Osteoblast (primary cell): ENCODE measurements at regions not wholly inside any gene's neighbourhood (a gene's known extent, or its start where the extent isn't known, plus 50 kb on each side); places are given as distances from the start of the nearest gene placed in this dataset.

Experiments
- DNase-seq: peaks from one replicate; pipeline ENCODE4 v3.0.0; 2011; ENCODE audit warnings: low spot score, mixed read lengths; ENCODE audit not compliant: insufficient read length; ENCODE audit errors: missing footprints
- H2AFZ ChIP-seq: 2 replicates; pipeline ENCODE4 v1.6.0; 2011; ENCODE audit warnings: mild to moderate bottlenecking, low read length
- H3K27ac ChIP-seq: 2 replicates; pipeline ENCODE4 v1.5.1; 2011; ENCODE audit warnings: mild to moderate bottlenecking, low read depth, low read length, moderate library complexity
- H3K27me3 ChIP-seq: 2 replicates; pipeline ENCODE4 v1.6.0; 2012; ENCODE audit warnings: mild to moderate bottlenecking, control low read depth, inconsistent platforms, low read length, moderate library complexity; ENCODE audit not compliant: insufficient read depth
- H3K36me3 ChIP-seq: 2 replicates; pipeline ENCODE4 v1.5.1; 2011; ENCODE audit warnings: mild to moderate bottlenecking, low read length, control low read depth, moderate library complexity; ENCODE audit not compliant: insufficient read depth
- H3K4me1 ChIP-seq: 2 replicates; pipeline ENCODE4 v1.5.1; 2011; ENCODE audit warnings: mild to moderate bottlenecking, low read length, control low read depth, moderate library complexity; ENCODE audit not compliant: insufficient read depth
- H3K4me2 ChIP-seq: 2 replicates; pipeline ENCODE4 v1.6.0; 2011; ENCODE audit warnings: mild to moderate bottlenecking, low read length; ENCODE audit not compliant: insufficient read depth
- H3K4me3 ChIP-seq: fragments of 200-600 bp; sonication (generic); 3 replicates; pipeline ENCODE4 v1.5.1; 2012; ENCODE audit warnings: mild to moderate bottlenecking, low read length, inconsistent platforms; ENCODE audit not compliant: insufficient read depth
- H3K79me2 ChIP-seq: 2 replicates; pipeline ENCODE4 v1.6.0; 2012; ENCODE audit warnings: mild to moderate bottlenecking, low read length, control low read depth, inconsistent platforms; ENCODE audit not compliant: insufficient read depth
- H3K9me3 ChIP-seq: 2 replicates; pipeline ENCODE4 v1.5.1; 2011; ENCODE audit warnings: low read depth, low read length, control low read depth
- H4K20me1 ChIP-seq: 2 replicates; pipeline ENCODE4 v1.6.0; 2012; ENCODE audit warnings: mild to moderate bottlenecking, low read length, control low read depth; ENCODE audit not compliant: insufficient read depth
- CTCF ChIP-seq: IDR thresholded peaks from 2 replicates; pipeline ENCODE4 v1.5.1; 2011; ENCODE audit warnings: mild to moderate bottlenecking, low read depth, low read length, moderate library complexity; ENCODE audit errors: extremely low read depth

- no peak overlapping the region for H2AFZ ChIP-seq
- no peaks in the 10 kb centered on the region for H3K9me3 ChIP-seq
- H3K27ac ChIP-seq: no peak overlapping the region
- no peaks in the 10 kb centered on the region for H3K27me3 ChIP-seq
- H3K4me2 ChIP-seq: no peak overlapping the region
- no peaks in the 10 kb centered on the region for H3K79me2 ChIP-seq
- TF ChIP-seq CTCF: no peak
- no peak for DNase-seq
- no peaks in the 10 kb centered on the region for H3K36me3 ChIP-seq
- no peaks in the 10 kb centered on the region for H3K4me1 ChIP-seq
- H4K20me1 ChIP-seq: no peaks in the 10 kb centered on the region
- H3K4me3 ChIP-seq: no peak overlapping the region
These were observed 50.5 kb upstream of the FOXP2 start for GRCh38 chr7:114364151-114364550.

- Histone ChIP-seq H3K27ac (no peak overlapping the region), H3K79me2 (no peaks in the 10 kb centered on the region), H4K20me1 (no peaks in the 10 kb centered on the region), H2AFZ (no peak overlapping the region), H3K36me3 (no peaks in the 10 kb centered on the region), H3K9me3 (no peaks in the 10 kb centered on the region), H3K4me3 (no peak overlapping the region), H3K4me1 (no peaks in the 10 kb centered on the region), H3K27me3 (no peaks in the 10 kb centered on the region), H3K4me2 (no peak overlapping the region)
- DNase-seq: no peak
- TF ChIP-seq CTCF: no peak
These were observed 51.3 kb upstream of the FOXP2 start for GRCh38 chr7:114363292-114363691.

- H3K9me3 ChIP-seq: no peaks in the 10 kb centered on the region
- H3K79me2 ChIP-seq: no peaks in the 10 kb centered on the region
- TF ChIP-seq CTCF: no peak
- no peaks in the 10 kb centered on the region for H3K27me3 ChIP-seq
- H3K4me2 ChIP-seq: no peak overlapping the region
- H3K4me3 ChIP-seq: no peak overlapping the region
- DNase-seq: no peak
- no peaks in the 10 kb centered on the region for H3K36me3 ChIP-seq
- no peak overlapping the region for H3K27ac ChIP-seq
- no peaks in the 10 kb centered on the region for H3K4me1 ChIP-seq
- no peak overlapping the region for H2AFZ ChIP-seq
- H4K20me1 ChIP-seq: no peaks in the 10 kb centered on the region
These were observed 55.7 kb upstream of the FOXP2 start for GRCh38 chr7:114358911-114359310.

GRCh38 chr7:114356133-114356532 lies 58.5 kb upstream of the FOXP2 start:
- H2AFZ ChIP-seq: no peak overlapping the region

More at GRCh38 chr7:114356133-114356532, 58.5 kb upstream of the FOXP2 start:
- no peak overlapping the region for H3K4me2 ChIP-seq
- H3K9me3 ChIP-seq: no peaks in the 10 kb centered on the region
- no peaks in the 10 kb centered on the region for H4K20me1 ChIP-seq
- no peaks in the 10 kb centered on the region for H3K79me2 ChIP-seq
- H3K36me3 ChIP-seq: no peaks in the 10 kb centered on the region
- no peak overlapping the region for H3K27ac ChIP-seq
- H3K4me3 ChIP-seq: no peak overlapping the region
- DNase-seq: no peak
- H3K27me3 ChIP-seq: no peaks in the 10 kb centered on the region
- no peak for TF ChIP-seq CTCF
- H3K4me1 ChIP-seq: no peaks in the 10 kb centered on the region
